ENCODE measurements at regions not wholly inside any gene's neighbourhood (a gene's known extent, or its start where the extent isn't known, plus 50 kb on each side); places are given as distances from the start of the nearest gene placed in this dataset.

- H2AFZ ChIP-seq = no peak overlapping the region
- H3K79me2 ChIP-seq = no peaks in the 10 kb centered on the region
- H3K27ac ChIP-seq = no peak overlapping the region
- H3K9me3 ChIP-seq (ENCODE audit: control insufficient read depth, low read length) = no peaks in the 10 kb centered on the region
- H3K4me2 ChIP-seq (ENCODE audit: low read length) = no peak overlapping the region
- no peak overlapping the region for H3K9ac ChIP-seq
- no peaks in the 10 kb centered on the region for H3K27me3 ChIP-seq (ENCODE audit: control insufficient read depth, insufficient read depth, low read length)
- no peaks in the 10 kb centered on the region for H3K36me3 ChIP-seq (ENCODE audit: control insufficient read depth, insufficient read depth, low read length)
- H3K4me3 ChIP-seq (ENCODE audit: low read depth, low read length) = no peak overlapping the region
- no peaks in the 10 kb centered on the region for H3K4me1 ChIP-seq
- TF ChIP-seq CTCF (IDR thresholded peaks at IDR 0.05) = no peak
Observed at GRCh38 chr9:14538526-14538925, 154.7 kb downstream of the ZDHHC21 start.

GRCh38 chr9:14535161-14535955 lies 157.9 kb downstream of the ZDHHC21 start:
- no peaks in the 10 kb centered on the region for H3K9me3 ChIP-seq (ENCODE audit: control insufficient read depth, low read length)
- no peak for TF ChIP-seq CTCF (IDR thresholded peaks at IDR 0.05)
- no peaks in the 10 kb centered on the region for H3K4me1 ChIP-seq
- no peaks in the 10 kb centered on the region for H3K79me2 ChIP-seq
- no peak overlapping the region for H3K4me2 ChIP-seq (ENCODE audit: low read length)
- no peak overlapping the region for H3K9ac ChIP-seq
- H3K27me3 ChIP-seq (ENCODE audit: control insufficient read depth, insufficient read depth, low read length) = no peaks in the 10 kb centered on the region
- H2AFZ ChIP-seq = no peak overlapping the region
- no peak overlapping the region for H3K4me3 ChIP-seq (ENCODE audit: low read depth, low read length)
- H3K27ac ChIP-seq = no peak overlapping the region
- H3K36me3 ChIP-seq (ENCODE audit: control insufficient read depth, insufficient read depth, low read length) = no peaks in the 10 kb centered on the region

GRCh38 chr9:14533867-14534640 lies 159.2 kb downstream of the ZDHHC21 start:
- no peak overlapping the region for H3K4me2 ChIP-seq (ENCODE audit: low read length)
- H3K9me3 ChIP-seq (ENCODE audit: control insufficient read depth, low read length) = no peaks in the 10 kb centered on the region
- H3K79me2 ChIP-seq = no peaks in the 10 kb centered on the region
- no peak for TF ChIP-seq CTCF (IDR thresholded peaks at IDR 0.05)
- no peak overlapping the region for H3K4me3 ChIP-seq (ENCODE audit: low read depth, low read length)
- no peak overlapping the region for H3K27ac ChIP-seq
- no peak overlapping the region for H2AFZ ChIP-seq
- H3K9ac ChIP-seq = no peak overlapping the region
- no peaks in the 10 kb centered on the region for H3K4me1 ChIP-seq
- H3K27me3 ChIP-seq (ENCODE audit: control insufficient read depth, insufficient read depth, low read length) = no peaks in the 10 kb centered on the region
- H3K36me3 ChIP-seq (ENCODE audit: control insufficient read depth, insufficient read depth, low read length) = no peaks in the 10 kb centered on the region

- Histone ChIP-seq H3K27me3 (ENCODE audit: control insufficient read depth, insufficient read depth, low read length) (no peaks in the 10 kb centered on the region), H3K4me1 (no peaks in the 10 kb centered on the region), H3K4me2 (ENCODE audit: low read length) (no peak overlapping the region), H3K4me3 (ENCODE audit: low read depth, low read length) (no peak overlapping the region), H3K27ac (no peak overlapping the region), H3K36me3 (ENCODE audit: control insufficient read depth, insufficient read depth, low read length) (no peaks in the 10 kb centered on the region), H2AFZ (no peak overlapping the region), H3K9me3 (ENCODE audit: control insufficient read depth, low read length) (no peaks in the 10 kb centered on the region), H3K9ac (no peak overlapping the region), H3K79me2 (no peaks in the 10 kb centered on the region)
- TF ChIP-seq CTCF (IDR thresholded peaks at IDR 0.05) = no peak
Observed at GRCh38 chr9:14532456-14533115, 160.6 kb downstream of the ZDHHC21 start.
